Brain microvascular endothelial cell (primary cell): ENCODE measurements at regions not wholly inside any gene's neighbourhood (a gene's known extent, or its start where the extent isn't known, plus 50 kb on each side); places are given as distances from the start of the nearest gene placed in this dataset.
A peak's percentile ranks its signal among the peaks of the same experiment; 100 is the strongest.

Experiments
- DNase-seq: peaks from one replicate; pipeline ENCODE4 v3.0.0-alpha.2; 2020
- H3K27ac ChIP-seq: fragments of 250-450 bp; sonication (Bioruptor Pico); 2 replicates; pipeline ENCODE4 v1.5.1; 2020; ENCODE audit warnings: mild to moderate bottlenecking, moderate library complexity
- H3K27me3 ChIP-seq: fragments of 250-450 bp; sonication (Bioruptor Pico); replicated peaks from 2 replicates; pipeline ENCODE4 v1.5.1; 2020; ENCODE audit warnings: mild to moderate bottlenecking
- H3K36me3 ChIP-seq: fragments of 250-450 bp; sonication (Bioruptor Pico); replicated peaks from 2 replicates; pipeline ENCODE4 v1.5.1; 2020; ENCODE audit warnings: mild to moderate bottlenecking
- H3K4me3 ChIP-seq: 2 replicates; pipeline ENCODE4 v1.5.1; 2011; ENCODE audit warnings: low read depth, mild to moderate bottlenecking, control low read depth, low read length, moderate library complexity
- in situ Hi-C: cut with HindIII; loops from 2 replicates; pipeline ENCODE4 v1.10.0; 2017; ENCODE audit warnings: low sequenced_read_pairs, low pct_ligation_motif_present
- TF ChIP-seq, protein P1 (sequence below): IDR thresholded peaks from 2 replicates; pipeline ENCODE4 v1.5.1; 2011; ENCODE audit warnings: low read depth, mild to moderate bottlenecking, moderate library complexity, low read length, control low read depth, inconsistent platforms; ENCODE audit errors: missing control alignments

DNA sequence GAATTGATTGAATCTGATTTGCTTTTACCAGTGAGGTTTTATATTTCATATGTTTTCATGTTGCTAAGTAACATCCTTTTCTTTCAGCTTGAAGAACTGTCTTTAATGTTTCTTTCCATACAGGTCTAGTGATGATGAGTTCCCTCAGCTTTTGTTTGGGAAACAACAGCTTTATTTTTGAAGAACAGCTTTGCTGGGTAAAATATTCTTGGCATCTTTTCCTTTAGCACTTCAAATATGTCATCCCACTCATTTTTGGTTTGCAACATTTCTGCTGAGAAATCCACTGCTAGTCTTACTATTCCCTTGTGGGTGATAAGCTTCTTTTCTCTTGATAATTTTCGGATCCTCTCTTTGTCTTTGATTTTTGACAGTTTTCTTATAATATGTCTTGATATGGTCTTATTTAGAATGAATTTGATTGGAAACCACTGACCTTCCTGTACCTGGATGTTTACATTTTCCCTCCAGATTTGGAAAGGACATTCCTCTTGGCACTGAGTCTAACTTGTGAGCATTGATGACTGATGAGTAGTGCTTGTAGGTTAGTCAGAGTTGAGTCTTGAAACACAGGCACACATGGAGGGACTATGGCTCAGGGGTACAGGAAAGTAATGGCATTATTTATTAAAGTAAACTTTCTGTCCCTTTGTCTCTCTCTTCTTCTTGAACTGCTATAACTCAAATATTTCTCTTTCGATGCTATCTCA lies 220.3 kb downstream of the SPATA31D1 start:
- no peaks in the 10 kb centered on the region for H3K36me3 ChIP-seq
- TF ChIP-seq, protein P1, sequence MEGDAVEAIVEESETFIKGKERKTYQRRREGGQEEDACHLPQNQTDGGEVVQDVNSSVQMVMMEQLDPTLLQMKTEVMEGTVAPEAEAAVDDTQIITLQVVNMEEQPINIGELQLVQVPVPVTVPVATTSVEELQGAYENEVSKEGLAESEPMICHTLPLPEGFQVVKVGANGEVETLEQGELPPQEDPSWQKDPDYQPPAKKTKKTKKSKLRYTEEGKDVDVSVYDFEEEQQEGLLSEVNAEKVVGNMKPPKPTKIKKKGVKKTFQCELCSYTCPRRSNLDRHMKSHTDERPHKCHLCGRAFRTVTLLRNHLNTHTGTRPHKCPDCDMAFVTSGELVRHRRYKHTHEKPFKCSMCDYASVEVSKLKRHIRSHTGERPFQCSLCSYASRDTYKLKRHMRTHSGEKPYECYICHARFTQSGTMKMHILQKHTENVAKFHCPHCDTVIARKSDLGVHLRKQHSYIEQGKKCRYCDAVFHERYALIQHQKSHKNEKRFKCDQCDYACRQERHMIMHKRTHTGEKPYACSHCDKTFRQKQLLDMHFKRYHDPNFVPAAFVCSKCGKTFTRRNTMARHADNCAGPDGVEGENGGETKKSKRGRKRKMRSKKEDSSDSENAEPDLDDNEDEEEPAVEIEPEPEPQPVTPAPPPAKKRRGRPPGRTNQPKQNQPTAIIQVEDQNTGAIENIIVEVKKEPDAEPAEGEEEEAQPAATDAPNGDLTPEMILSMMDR: no peak
- no peaks in the 10 kb centered on the region for H3K27me3 ChIP-seq
- H3K27ac ChIP-seq: no peak overlapping the region
- H3K4me3 ChIP-seq: no peak overlapping the region
- DNase-seq: no peak
- in situ Hi-C loops: no loop called here

DNA sequence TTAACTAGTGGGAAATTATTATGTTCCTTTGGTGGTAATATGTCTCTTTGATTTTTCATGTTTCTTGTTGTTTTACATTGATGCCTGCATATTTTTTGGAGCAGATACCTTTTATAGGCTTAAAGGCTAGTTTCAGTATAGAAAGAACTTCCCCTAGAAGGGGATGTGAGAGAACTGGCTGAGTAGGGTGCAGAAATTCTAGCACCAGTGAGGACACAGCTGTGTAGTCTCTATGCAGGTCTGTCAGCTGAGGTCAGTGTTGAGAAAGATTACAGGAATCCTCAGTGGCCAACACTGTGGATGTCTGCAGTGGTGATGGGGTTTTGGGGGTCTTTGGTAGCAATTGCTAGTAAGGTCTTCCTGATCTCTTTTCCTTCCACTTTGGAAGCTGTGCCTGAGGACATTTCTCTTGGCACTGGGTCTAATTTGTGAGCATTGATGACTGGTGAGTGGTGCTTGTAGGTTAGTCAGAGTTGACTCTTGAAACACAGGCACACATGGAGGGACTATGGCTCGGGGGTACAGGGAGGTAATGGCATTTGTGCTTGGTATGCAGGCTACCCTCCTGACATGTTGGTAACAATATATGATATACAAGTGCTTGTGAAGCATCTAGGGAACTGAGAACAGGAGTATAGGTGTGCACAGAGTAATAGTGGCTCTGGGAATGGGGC lies 221.4 kb downstream of the SPATA31D1 start:
- no peak for DNase-seq

DNA sequence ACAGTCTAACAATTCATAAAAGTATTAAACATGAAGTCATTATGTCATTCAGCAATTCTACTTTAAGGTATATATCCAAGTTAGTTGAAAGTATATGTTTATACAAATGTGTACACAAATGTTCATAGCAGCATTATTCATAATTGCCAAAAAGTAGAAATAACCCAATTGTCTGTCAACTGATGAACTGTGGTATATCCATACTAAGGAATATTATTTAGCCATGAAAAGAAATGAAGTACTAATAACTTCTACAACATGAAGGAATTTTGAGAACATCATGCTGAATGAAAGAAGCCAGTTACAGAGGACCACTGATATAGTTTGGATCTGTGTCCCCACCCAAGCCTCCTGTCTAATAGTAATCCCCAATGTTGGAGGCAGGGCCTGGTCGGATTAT lies 224.3 kb downstream of the SPATA31D1 start:
- Histone ChIP-seq H3K27me3 (no peaks in the 10 kb centered on the region), H3K36me3 (no peaks in the 10 kb centered on the region), H3K27ac (no peak overlapping the region), H3K4me3 (no peak overlapping the region)
- in situ Hi-C loops: no loop called here
- TF ChIP-seq, protein P1: no peak
- DNase-seq: no peak

More for the DNA sequence above, 221.4 kb downstream of the SPATA31D1 start:
- in situ Hi-C loops: no loop called here
- Histone ChIP-seq H3K27ac (no peak overlapping the region), H3K36me3 (no peaks in the 10 kb centered on the region), H3K4me3 (no peak overlapping the region), H3K27me3 (no peaks in the 10 kb centered on the region)
- TF ChIP-seq, protein P1: no peak

DNA sequence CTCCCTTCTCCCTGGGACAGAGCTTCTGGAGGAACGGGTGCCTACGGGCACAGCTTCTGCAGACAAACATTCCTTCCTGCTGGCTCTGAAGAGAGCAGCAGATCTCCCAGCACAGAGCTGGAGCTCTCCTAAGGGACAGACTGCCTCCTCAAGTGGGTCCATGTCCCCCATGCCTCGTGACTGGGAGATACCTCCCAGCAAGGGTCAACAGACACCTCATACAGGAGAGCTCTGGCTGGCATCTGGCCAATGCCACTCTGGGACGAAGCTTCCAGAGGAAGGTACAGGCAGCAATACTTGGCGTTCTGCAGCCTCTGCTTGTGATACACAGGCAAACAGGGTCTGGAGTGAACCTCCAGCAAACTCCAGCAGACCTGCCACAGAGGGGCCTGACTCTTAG lies 227.9 kb downstream of the SPATA31D1 start:
- DNase-seq: no peak
- Histone ChIP-seq H3K27ac (no peak overlapping the region), H3K27me3 (no peaks in the 10 kb centered on the region), H3K36me3 (no peaks in the 10 kb centered on the region), H3K4me3 (no peak overlapping the region)
- TF ChIP-seq, protein P1: no peak
- in situ Hi-C loops: no loop called here

DNA sequence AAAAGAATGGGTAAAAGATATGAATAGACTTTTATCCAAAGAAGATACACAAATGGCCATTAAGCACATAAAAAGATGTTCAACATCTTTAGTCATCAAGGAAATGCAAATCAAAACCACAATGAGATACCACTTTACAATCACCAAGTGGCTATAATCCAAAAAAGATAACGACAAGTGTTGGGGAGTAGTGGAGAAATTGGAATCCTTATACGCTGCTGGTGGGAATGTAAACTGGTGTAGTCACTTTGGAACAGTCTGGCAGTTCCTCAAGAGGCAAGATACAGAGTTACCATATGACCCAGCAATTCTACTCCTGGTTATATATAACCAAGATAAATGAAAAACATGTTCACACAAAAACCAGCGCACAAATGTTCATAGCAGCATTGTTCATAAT lies 234.9 kb downstream of the SPATA31D1 start:
- in situ Hi-C loops: no loop called here
- no peaks in the 10 kb centered on the region for H3K27me3 ChIP-seq
- no peaks in the 10 kb centered on the region for H3K36me3 ChIP-seq
- H3K27ac ChIP-seq: no peak overlapping the region
- no peak overlapping the region for H3K4me3 ChIP-seq
- peak; percentile 72 for DNase-seq
- TF ChIP-seq, protein P1: no peak
